OCI-LY7 (cell line): ENCODE measurements at regions not wholly inside any gene's neighbourhood (a gene's known extent, or its start where the extent isn't known, plus 50 kb on each side); places are given as distances from the start of the nearest gene placed in this dataset.
"Not testable (repeated sequence)": the region's sequence is repeated elsewhere in the genome, so short reads cannot be mapped to it uniquely, and the experiment has no call there.

Experiments
- BruUV-seq: library from RNA; stranded (reverse); fragments of 400-500 nt; replicated peaks from 2 replicates; lab custom pipeline; 2021; lab: Mats Ljungman, UMichigan
- CTCF ChIA-PET: fragments of 300-600 bp; sonication (Branson Sonifier 250); formaldehyde crosslinking; loops from one replicate; lab custom pipeline; 2022; ENCODE audit warnings: antibody characterized with exemption; ENCODE audit not compliant: unreplicated experiment; lab: Charles Lee
- POLR2A ChIA-PET: fragments of 300-600 bp; sonication (Branson Sonifier 250); formaldehyde crosslinking; loops from one replicate; lab custom pipeline; 2022; ENCODE audit warnings: antibody characterized with exemption; lab: Charles Lee
- DNase-seq: peaks from one replicate; pipeline ENCODE4 v3.0.0-alpha.2; 2015; ENCODE audit warnings: low spot score
- H2AFZ ChIP-seq: fragments of 200-600 bp; sonication (generic), shearing (Covaris generic); 2 replicates; pipeline ENCODE4 v1.6.1; 2014; ENCODE audit warnings: mild to moderate bottlenecking, antibody characterized with exemption, low read length, moderate library complexity
- H3K27ac ChIP-seq: fragments of 200-600 bp; sonication (generic); 2 replicates; pipeline ENCODE4 v1.5.1; 2014; ENCODE audit warnings: mixed run types, low read depth, mild to moderate bottlenecking, moderate library complexity, low read length, inconsistent platforms; ENCODE audit not compliant: poor library complexity, severe bottlenecking
- H3K36me3 ChIP-seq: fragments of 200-600 bp; sonication (generic); 2 replicates; pipeline ENCODE4 v1.6.1; 2014; ENCODE audit warnings: mild to moderate bottlenecking, antibody characterized with exemption, low read length, moderate library complexity, mixed read lengths; ENCODE audit not compliant: insufficient read depth
- H3K4me1 ChIP-seq: fragments of 200-600 bp; sonication (generic); 2 replicates; pipeline ENCODE4 v1.5.1; 2014; ENCODE audit warnings: mild to moderate bottlenecking, low read length; ENCODE audit not compliant: insufficient read depth, poor library complexity, severe bottlenecking
- H3K4me2 ChIP-seq: fragments of 200-600 bp; sonication (generic); 2 replicates; pipeline ENCODE4 v1.6.1; 2014; ENCODE audit warnings: mild to moderate bottlenecking, low read length
- H3K4me3 ChIP-seq: fragments of 200-600 bp; sonication (generic); 2 replicates; pipeline ENCODE4 v1.5.1; 2014; ENCODE audit warnings: mild to moderate bottlenecking, low read depth, low read length; ENCODE audit not compliant: poor library complexity, severe bottlenecking
- H3K79me2 ChIP-seq: fragments of 200-600 bp; sonication (generic); 2 replicates; pipeline ENCODE4 v1.6.1; 2016; ENCODE audit warnings: low read depth, mild to moderate bottlenecking, low read length, moderate library complexity, mixed read lengths; ENCODE audit not compliant: insufficient read depth
- H3K9me2 ChIP-seq: fragments of 200-600 bp; sonication (generic); 2 replicates; pipeline ENCODE4 v1.6.1; 2016; ENCODE audit warnings: mild to moderate bottlenecking, low read length, mixed read lengths; ENCODE audit not compliant: insufficient read depth
- H3K9me3 ChIP-seq: fragments of 200-600 bp; sonication (generic); 2 replicates; pipeline ENCODE4 v1.6.1; 2014; ENCODE audit warnings: mild to moderate bottlenecking, mixed run types, low read length, mixed read lengths
- H4K20me1 ChIP-seq: fragments of 200-600 bp; sonication (generic); 2 replicates; pipeline ENCODE4 v1.6.1; 2014; ENCODE audit warnings: mild to moderate bottlenecking, antibody characterized with exemption, low read length, moderate library complexity, mixed read lengths; ENCODE audit not compliant: insufficient read depth
- CTCF ChIP-seq: fragments of 200-600 bp; sonication (generic); conservative IDR thresholded peaks from 2 replicates; pipeline ENCODE4 v1.5.1; 2014; ENCODE audit warnings: mild to moderate bottlenecking, antibody characterized with exemption, low read length, moderate library complexity, mixed read lengths
- EZH2phosphoT487 ChIP-seq: fragments of 200-600 bp; sonication (generic); IDR thresholded peaks from 2 replicates; pipeline ENCODE4 v1.6.1; 2018; ENCODE audit warnings: low read depth, borderline replicate concordance, mild to moderate bottlenecking, mixed run types, antibody characterized with exemption, low read length, moderate library complexity, mixed read lengths
- intact Hi-C: fragments of 100-400 bp; cut with micrococcal nuclease; formaldehyde crosslinking; loops from one replicate; pipeline ENCODE4 v1.10.0; 2022; ENCODE audit not compliant: unreplicated experiment

- no peaks in the 10 kb centered on the region for H3K79me2 ChIP-seq
- no peak overlapping the region for H3K4me3 ChIP-seq
- H4K20me1 ChIP-seq = no peaks in the 10 kb centered on the region
- no peaks in the 10 kb centered on the region for H3K36me3 ChIP-seq
- H2AFZ ChIP-seq = no peak overlapping the region
- CTCF ChIA-PET = no interaction called here
- no TSS peak for BruUV-seq
- no peak for DNase-seq
- TF ChIP-seq EZH2phosphoT487 = no peak
- TF ChIP-seq CTCF = no peak
- no peaks in the 10 kb centered on the region for H3K4me1 ChIP-seq
- H3K27ac ChIP-seq = no peak overlapping the region
- no peak overlapping the region for H3K4me2 ChIP-seq
- POLR2A ChIA-PET = interaction anchor here (0.7 kb wide), 1 partner anchor 141 kb away, joined by 3 read pairs; no protein-coding TSS in a partner anchor
- H3K9me2 ChIP-seq = no peaks in the 10 kb centered on the region
- intact Hi-C loops = no loop called here
- no peaks in the 10 kb centered on the region for H3K9me3 ChIP-seq
Measured at GRCh38 chr5:96292582-96293247, 140.3 kb downstream of the PCSK1 start.

- H3K79me2 ChIP-seq, H3K27ac ChIP-seq, H3K36me3 ChIP-seq, H3K9me2 ChIP-seq, H2AFZ ChIP-seq, H3K4me1 ChIP-seq, H3K9me3 ChIP-seq, CTCF ChIA-PET, H4K20me1 ChIP-seq, intact Hi-C loops, H3K4me3 ChIP-seq, BruUV-seq, H3K4me2 ChIP-seq, DNase-seq, POLR2A ChIA-PET: not testable (repeated sequence)
Measured at GRCh38 chr5:96289287-96289686, 143.8 kb downstream of the PCSK1 start.

GRCh38 chr5:96288845-96289185 lies 144.2 kb downstream of the PCSK1 start:
- no peak overlapping the region for H3K4me3 ChIP-seq
- ChIA-PET CTCF (no interaction called here), POLR2A (no interaction called here)
- H3K27ac ChIP-seq = no peak overlapping the region
- H2AFZ ChIP-seq = no peak overlapping the region
- H3K4me2 ChIP-seq = no peak overlapping the region
- BruUV-seq = no TSS peak
- no peak for TF ChIP-seq EZH2phosphoT487
- no peak for TF ChIP-seq CTCF
- H3K79me2 ChIP-seq = no peaks in the 10 kb centered on the region
- H3K9me2 ChIP-seq = no peaks in the 10 kb centered on the region
- intact Hi-C loops = no loop called here
- no peaks in the 10 kb centered on the region for H4K20me1 ChIP-seq
- no peaks in the 10 kb centered on the region for H3K9me3 ChIP-seq
- DNase-seq = no peak
- H3K36me3 ChIP-seq = no peaks in the 10 kb centered on the region
- no peaks in the 10 kb centered on the region for H3K4me1 ChIP-seq
